ENCODE measurements at regions not wholly inside any gene's neighbourhood (a gene's known extent, or its start where the extent isn't known, plus 50 kb on each side); places are given as distances from the start of the nearest gene placed in this dataset.

DNA sequence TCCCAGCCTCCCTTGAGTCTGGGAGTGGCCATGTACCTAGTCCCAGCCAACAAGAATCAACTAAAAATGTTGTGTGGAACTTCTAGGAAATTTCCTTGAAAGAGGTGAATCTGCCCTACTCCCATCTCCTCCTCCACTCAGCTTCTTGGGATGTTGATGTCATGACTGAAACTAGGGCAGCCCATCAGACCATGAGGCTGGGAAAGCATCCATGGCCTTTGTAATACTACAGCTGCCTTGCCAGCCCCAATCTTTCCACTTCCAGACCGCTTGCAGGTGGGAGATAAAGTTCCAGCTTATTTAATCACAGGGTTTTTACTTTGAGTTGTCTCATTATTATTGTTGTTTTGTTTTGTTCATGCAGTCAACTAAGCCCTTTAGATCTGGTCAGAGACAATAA lies 170.3 kb upstream of the LMNTD1 start:
- TF ChIP-seq CTCF (IDR thresholded peaks at IDR 0.05) (no peak), POLR2A (IDR thresholded peaks at IDR 0.05) (no peak)

Data from adrenal gland (tissue), 5 donors.